CD4-positive, CD25-positive, alpha-beta regulatory T cell (primary cell): ENCODE measurements at regions not wholly inside any gene's neighbourhood (a gene's known extent, or its start where the extent isn't known, plus 50 kb on each side); places are given as distances from the start of the nearest gene placed in this dataset.
"Not testable (repeated sequence)": the region's sequence is repeated elsewhere in the genome, so short reads cannot be mapped to it uniquely, and the experiment has no call there.

Experiments used
- ATAC-seq, 2 donors: fragments of 150-1000 bp; cut with Tn5 transposase; one replicate each; pipeline ENCODE4 v1.10.0; 2021; ENCODE audit warnings: low read depth in 2 of 2, moderate number of reproducible peaks in 2 of 2, moderate library complexity in 1 of 2
- DNase-seq, 3 donors: peaks; one replicate each; pipeline versions ENCODE4 v3.0.0 to v3.0.0-alpha.2; 2012 to 2022; ENCODE audit warnings: mixed read lengths in 1 of 3
- H3K27ac ChIP-seq: one replicate; pipeline ENCODE4 v1.7.0; 2013; ENCODE audit warnings: mild to moderate bottlenecking, low read length; ENCODE audit not compliant: insufficient read depth, poor library complexity, severe bottlenecking
- H3K27me3 ChIP-seq: one replicate; pipeline ENCODE4 v1.7.0; 2013; ENCODE audit warnings: low read length; ENCODE audit not compliant: control insufficient read depth, insufficient read depth
- H3K36me3 ChIP-seq: one replicate; pipeline ENCODE4 v1.7.0; 2013; ENCODE audit warnings: mild to moderate bottlenecking, low read length, moderate library complexity; ENCODE audit not compliant: control insufficient read depth, insufficient read depth
- H3K4me1 ChIP-seq: 2 replicates; pipeline ENCODE4 v1.7.0; 2013; ENCODE audit warnings: mild to moderate bottlenecking, low read length; ENCODE audit not compliant: insufficient read depth, control insufficient read depth, poor library complexity, severe bottlenecking
- H3K4me3 ChIP-seq: one replicate; pipeline ENCODE4 v1.7.0; 2013; ENCODE audit warnings: low read depth, mild to moderate bottlenecking, low read length, moderate library complexity
- H3K9me3 ChIP-seq, 2 experiments: 1 replicate in 1 of 2; 2 replicates in 1 of 2; pipeline ENCODE4 v1.7.0; 2013; ENCODE audit warnings: low read length in 2 of 2, mild to moderate bottlenecking in 1 of 2, moderate library complexity in 1 of 2; ENCODE audit not compliant: control insufficient read depth in 2 of 2
- H3K27ac Mint-ChIP-seq, 3 donors: one replicate each; pipeline ENCODE4 v1.8.0; 2020 to 2022; ENCODE audit warnings: mild to moderate bottlenecking in 3 of 3, mixed read lengths in 3 of 3, moderate library complexity in 2 of 3
- H3K27me3 Mint-ChIP-seq: one replicate; pipeline ENCODE4 v1.8.0; 2022; ENCODE audit warnings: mild to moderate bottlenecking, mixed read lengths
- H3K36me3 Mint-ChIP-seq: one replicate; pipeline ENCODE4 v1.8.0; 2020; ENCODE audit warnings: mixed read lengths
- H3K4me1 Mint-ChIP-seq, 4 donors: one replicate each; pipeline ENCODE4 v1.8.0; 2020 to 2022; ENCODE audit warnings: mixed read lengths in 4 of 4, mild to moderate bottlenecking in 1 of 4
- H3K4me3 Mint-ChIP-seq, 4 donors: one replicate each; pipeline ENCODE4 v1.8.0; 2020 to 2022; ENCODE audit warnings: mild to moderate bottlenecking in 4 of 4, mixed read lengths in 4 of 4, moderate library complexity in 3 of 4
- H3K9me3 Mint-ChIP-seq, 7 donors: one replicate each; pipeline ENCODE4 v1.8.0; 2020 to 2022; ENCODE audit warnings: mixed read lengths in 7 of 7, mild to moderate bottlenecking in 3 of 7, moderate library complexity in 2 of 7

DNA sequence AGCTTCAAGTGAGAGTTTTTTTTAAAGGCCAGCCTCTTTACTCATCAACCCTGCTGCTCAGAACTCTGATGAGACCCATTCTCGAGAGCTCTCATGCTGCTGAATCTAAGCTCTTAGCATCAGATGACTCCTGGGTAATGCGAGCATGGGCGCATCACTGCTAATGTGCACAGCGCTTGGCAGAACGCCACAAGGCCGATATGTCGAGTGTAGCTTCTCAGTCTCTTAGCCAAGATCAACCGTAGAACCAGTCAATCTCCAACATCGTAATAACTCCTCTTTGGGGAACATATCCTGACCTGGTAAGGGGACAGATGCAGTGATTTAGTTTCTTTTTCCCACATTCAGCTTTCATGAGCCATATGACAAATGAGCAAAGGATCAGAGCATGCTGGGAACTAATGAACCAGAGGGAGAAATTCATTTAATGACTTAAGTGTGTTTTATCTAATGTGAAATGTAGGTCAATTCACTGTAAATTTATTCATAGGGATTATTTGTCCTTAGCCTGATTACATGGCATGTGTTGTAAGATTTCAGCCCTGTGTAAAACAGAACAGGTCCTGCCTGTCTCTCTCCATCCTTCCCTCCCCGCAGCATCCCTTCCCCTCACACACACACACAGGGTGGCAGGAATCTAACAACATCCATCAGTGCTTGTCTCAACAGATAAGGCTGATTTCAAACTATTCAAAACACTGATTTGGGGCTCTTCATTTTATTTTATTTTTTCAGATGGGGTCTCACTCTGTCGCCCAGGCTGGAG is 195.4 kb upstream of the C2CD4B start:
- DNase-seq: no peak
- H3K9me3 Mint-ChIP-seq: no peaks in the 10 kb centered on the region
- peaks cover 5% of the 10 kb centered on the region for H3K27me3 Mint-ChIP-seq
- Histone ChIP-seq H3K36me3 (no peaks in the 10 kb centered on the region), H3K4me3 (no peak overlapping the region), H3K27ac (no peak overlapping the region), H3K27me3 (peaks cover 3% of the 10 kb centered on the region), H3K4me1 (no peaks in the 10 kb centered on the region), H3K9me3 (no peaks in the 10 kb centered on the region)
- no peak overlapping the region for H3K4me3 Mint-ChIP-seq
- no peaks in the 10 kb centered on the region for H3K36me3 Mint-ChIP-seq
- ATAC-seq: no peak
- no peaks in the 10 kb centered on the region for H3K4me1 Mint-ChIP-seq
- H3K27ac Mint-ChIP-seq: no peak overlapping the region

DNA sequence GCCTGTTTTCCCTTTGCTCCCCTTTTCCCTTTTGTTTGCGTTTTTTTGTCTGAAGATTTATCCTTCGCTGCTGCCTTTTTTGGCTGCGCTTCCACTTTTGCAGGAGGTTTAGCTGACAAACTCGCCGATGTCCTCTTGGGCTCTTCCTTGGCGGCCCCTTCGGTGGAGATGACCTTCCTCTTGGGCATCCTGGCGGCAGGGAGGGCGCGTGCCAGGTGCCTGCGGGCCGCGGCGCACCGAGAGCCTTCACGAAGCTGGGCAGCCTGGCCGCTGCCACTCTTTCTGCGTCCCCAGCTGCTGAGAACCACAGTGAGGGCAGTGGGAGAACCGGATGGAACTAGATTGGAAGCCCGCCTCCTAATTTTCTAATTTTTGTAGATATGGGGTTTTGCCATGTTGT is 197.1 kb upstream of the C2CD4B start:
- no peaks in the 10 kb centered on the region for H3K4me1 ChIP-seq
- no peak overlapping the region for H3K4me3 ChIP-seq
- no peak overlapping the region for H3K4me3 Mint-ChIP-seq
- no peaks in the 10 kb centered on the region for H3K36me3 ChIP-seq
- H3K27me3 ChIP-seq: peaks cover 3% of the 10 kb centered on the region
- H3K27me3 Mint-ChIP-seq: peaks cover 6% of the 10 kb centered on the region
- H3K9me3 ChIP-seq: no peaks in the 10 kb centered on the region
- no peak overlapping the region for H3K27ac ChIP-seq
- ATAC-seq (no peak), DNase-seq (no peak)
- H3K36me3 Mint-ChIP-seq: no peaks in the 10 kb centered on the region
- H3K9me3 Mint-ChIP-seq: no peaks in the 10 kb centered on the region
- no peaks in the 10 kb centered on the region for H3K4me1 Mint-ChIP-seq
- no peak overlapping the region for H3K27ac Mint-ChIP-seq

DNA sequence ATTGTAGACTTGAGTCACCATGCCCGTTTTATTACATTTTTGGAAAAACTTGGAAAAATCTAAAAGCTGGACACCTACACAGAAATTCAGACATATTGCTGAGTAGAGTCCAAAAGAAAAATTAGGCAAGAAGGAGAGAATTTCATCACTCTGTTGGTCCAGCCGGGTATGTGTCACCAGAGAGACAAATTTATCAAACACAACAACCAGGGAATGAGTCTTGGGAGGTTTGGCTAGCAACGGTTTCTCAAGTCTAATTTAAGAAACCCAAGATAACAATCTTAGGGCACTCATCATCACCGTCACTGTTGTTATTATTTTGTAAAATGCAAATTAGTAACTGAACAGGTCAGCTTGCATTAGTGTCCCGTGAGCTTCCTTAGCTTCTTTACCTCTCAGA is 197.5 kb upstream of the C2CD4B start:
- H3K4me3 Mint-ChIP-seq: no peak overlapping the region
- H3K4me1 Mint-ChIP-seq: no peaks in the 10 kb centered on the region
- Histone ChIP-seq H3K9me3 (no peaks in the 10 kb centered on the region), H3K27ac (no peak overlapping the region), H3K27me3 (peaks cover 2% of the 10 kb centered on the region), H3K4me3 (no peak overlapping the region), H3K36me3 (no peaks in the 10 kb centered on the region), H3K4me1 (no peaks in the 10 kb centered on the region)
- DNase-seq (no peak), ATAC-seq (no peak)
- H3K27me3 Mint-ChIP-seq: peaks cover 8% of the 10 kb centered on the region
- H3K27ac Mint-ChIP-seq: no peak overlapping the region
- no peaks in the 10 kb centered on the region for H3K36me3 Mint-ChIP-seq
- no peaks in the 10 kb centered on the region for H3K9me3 Mint-ChIP-seq

DNA sequence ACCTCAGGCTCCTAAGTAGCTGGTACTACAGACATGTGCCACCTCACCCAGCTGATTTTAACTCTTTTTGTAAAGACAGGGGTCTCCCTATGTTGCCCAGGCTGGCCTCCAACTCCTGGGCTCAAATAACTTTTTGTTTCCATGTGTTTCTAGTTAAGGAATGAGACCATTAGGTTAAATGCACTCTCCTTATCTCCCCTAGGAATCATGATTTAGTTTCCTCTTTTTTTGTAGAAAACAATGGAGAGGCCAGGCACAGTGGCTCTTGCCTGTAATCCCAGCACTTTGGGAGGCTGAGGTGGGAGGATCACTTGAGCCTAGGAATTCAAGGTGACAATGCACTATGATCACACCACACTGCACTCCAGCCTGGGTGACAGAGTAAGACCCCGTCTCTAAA is 198.8 kb upstream of the C2CD4B start:
- Histone ChIP-seq H3K36me3 (no peaks in the 10 kb centered on the region), H3K4me1 (no peaks in the 10 kb centered on the region), H3K4me3 (no peak overlapping the region), H3K9me3 (no peaks in the 10 kb centered on the region), H3K27me3 (no peaks in the 10 kb centered on the region), H3K27ac (no peak overlapping the region)
- H3K4me3 Mint-ChIP-seq: no peak overlapping the region
- no peaks in the 10 kb centered on the region for H3K9me3 Mint-ChIP-seq
- DNase-seq (no peak), ATAC-seq (no peak)
- H3K27me3 Mint-ChIP-seq: peaks cover 8% of the 10 kb centered on the region
- H3K27ac Mint-ChIP-seq: no peak overlapping the region
- H3K4me1 Mint-ChIP-seq: no peaks in the 10 kb centered on the region
- H3K36me3 Mint-ChIP-seq: no peaks in the 10 kb centered on the region

DNA sequence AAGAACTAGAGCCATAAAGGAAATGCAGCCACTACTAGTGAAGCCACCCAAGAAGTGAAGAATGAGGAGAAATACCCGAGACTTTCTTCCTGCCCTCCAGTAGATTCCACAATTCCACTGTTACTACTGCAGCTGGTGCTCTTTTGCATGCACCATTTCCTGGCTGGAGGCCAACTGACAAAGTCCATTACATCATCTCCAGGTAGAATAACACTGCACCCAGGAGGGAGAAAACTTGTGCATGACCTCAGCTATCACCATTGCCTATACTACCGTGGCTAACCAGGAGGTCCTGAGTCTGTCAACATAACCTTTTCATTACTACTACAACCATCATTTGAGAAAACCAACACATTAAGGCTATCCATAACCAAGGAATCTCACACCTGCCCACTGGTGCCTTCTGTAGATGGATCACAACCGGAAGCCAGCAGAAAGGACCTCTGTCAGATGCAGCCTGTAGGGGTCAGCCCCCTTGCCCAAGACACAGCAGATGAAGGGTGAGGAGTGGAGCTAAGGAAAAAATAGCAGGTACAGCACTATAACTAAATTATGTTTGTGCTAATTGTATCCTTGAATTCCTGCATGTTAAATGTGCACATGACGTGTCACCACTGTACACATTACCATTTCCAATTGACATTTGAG is 200.8 kb upstream of the C2CD4B start:
- peaks cover 3% of the 10 kb centered on the region for H3K27me3 ChIP-seq
- Mint-ChIP-seq H3K4me3 (no peak overlapping the region), H3K27ac (no peak overlapping the region), H3K36me3 (no peaks in the 10 kb centered on the region), H3K4me1 (no peaks in the 10 kb centered on the region), H3K27me3 (peaks cover 9% of the 10 kb centered on the region), H3K9me3 (no peaks in the 10 kb centered on the region)
- no peaks in the 10 kb centered on the region for H3K9me3 ChIP-seq
- DNase-seq (no peak), ATAC-seq (no peak)
- H3K27ac ChIP-seq: no peak overlapping the region
- no peaks in the 10 kb centered on the region for H3K4me1 ChIP-seq
- no peak overlapping the region for H3K4me3 ChIP-seq
- H3K36me3 ChIP-seq: no peaks in the 10 kb centered on the region

DNA sequence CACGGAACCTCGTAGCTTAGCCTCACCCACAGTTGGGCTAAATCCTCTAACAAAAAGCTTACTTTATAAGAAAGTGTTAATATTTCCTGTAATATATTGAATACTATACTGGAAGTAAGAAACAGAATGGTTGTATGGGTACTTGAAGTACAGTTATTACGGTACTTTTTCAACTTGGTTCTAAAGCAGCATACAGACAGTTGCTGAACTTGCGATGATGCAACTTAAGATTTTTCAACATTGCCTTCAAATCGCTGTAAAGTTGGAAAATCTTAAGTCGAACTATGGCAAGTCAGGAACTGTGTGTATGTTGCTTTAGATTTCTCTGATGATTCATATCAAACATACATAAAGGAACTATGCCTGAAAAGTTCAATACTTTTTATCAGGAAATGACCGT is 204.4 kb upstream of the C2CD4B start:
- Histone ChIP-seq H3K27ac (no peak overlapping the region), H3K27me3 (peaks cover 4% of the 10 kb centered on the region), H3K4me3 (no peak overlapping the region), H3K36me3 (no peaks in the 10 kb centered on the region), H3K4me1 (no peaks in the 10 kb centered on the region), H3K9me3 (no peaks in the 10 kb centered on the region)
- no peaks in the 10 kb centered on the region for H3K4me1 Mint-ChIP-seq
- no peaks in the 10 kb centered on the region for H3K9me3 Mint-ChIP-seq
- H3K4me3 Mint-ChIP-seq: no peak overlapping the region
- peaks cover 13% of the 10 kb centered on the region for H3K27me3 Mint-ChIP-seq
- no peak for ATAC-seq
- H3K36me3 Mint-ChIP-seq: no peaks in the 10 kb centered on the region
- no peak for DNase-seq
- H3K27ac Mint-ChIP-seq: no peak overlapping the region

DNA sequence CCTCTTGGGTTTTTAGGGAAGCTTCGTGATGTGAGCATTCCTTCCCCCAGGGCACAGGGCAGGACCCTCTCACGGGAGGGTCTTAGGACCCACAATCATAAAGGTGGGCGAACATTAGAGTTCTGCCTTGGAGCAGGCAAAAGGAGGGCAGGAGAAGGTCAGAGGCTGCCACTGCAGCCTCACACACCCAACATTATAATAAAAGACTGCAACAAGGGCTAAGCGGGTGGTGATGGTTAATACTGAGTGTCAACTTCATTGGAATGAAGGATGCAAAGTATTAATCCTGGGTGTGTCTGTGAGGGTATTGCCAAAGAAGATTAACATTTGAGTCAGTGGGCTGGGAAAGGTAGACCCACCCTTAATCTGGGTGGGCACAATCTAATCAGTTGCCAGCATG is 206.6 kb upstream of the C2CD4B start:
- H3K4me1 ChIP-seq, H3K27ac ChIP-seq, H3K36me3 Mint-ChIP-seq, H3K4me3 ChIP-seq, H3K9me3 Mint-ChIP-seq, H3K9me3 ChIP-seq, ATAC-seq, H3K27ac Mint-ChIP-seq, H3K4me1 Mint-ChIP-seq, H3K27me3 ChIP-seq, DNase-seq, H3K4me3 Mint-ChIP-seq, H3K36me3 ChIP-seq: not testable (repeated sequence)
- peaks cover 11% of the 10 kb centered on the region for H3K27me3 Mint-ChIP-seq
